ENCODE measurements at regions not wholly inside any gene's neighbourhood (a gene's known extent, or its start where the extent isn't known, plus 50 kb on each side); places are given as distances from the start of the nearest gene placed in this dataset.

DNA sequence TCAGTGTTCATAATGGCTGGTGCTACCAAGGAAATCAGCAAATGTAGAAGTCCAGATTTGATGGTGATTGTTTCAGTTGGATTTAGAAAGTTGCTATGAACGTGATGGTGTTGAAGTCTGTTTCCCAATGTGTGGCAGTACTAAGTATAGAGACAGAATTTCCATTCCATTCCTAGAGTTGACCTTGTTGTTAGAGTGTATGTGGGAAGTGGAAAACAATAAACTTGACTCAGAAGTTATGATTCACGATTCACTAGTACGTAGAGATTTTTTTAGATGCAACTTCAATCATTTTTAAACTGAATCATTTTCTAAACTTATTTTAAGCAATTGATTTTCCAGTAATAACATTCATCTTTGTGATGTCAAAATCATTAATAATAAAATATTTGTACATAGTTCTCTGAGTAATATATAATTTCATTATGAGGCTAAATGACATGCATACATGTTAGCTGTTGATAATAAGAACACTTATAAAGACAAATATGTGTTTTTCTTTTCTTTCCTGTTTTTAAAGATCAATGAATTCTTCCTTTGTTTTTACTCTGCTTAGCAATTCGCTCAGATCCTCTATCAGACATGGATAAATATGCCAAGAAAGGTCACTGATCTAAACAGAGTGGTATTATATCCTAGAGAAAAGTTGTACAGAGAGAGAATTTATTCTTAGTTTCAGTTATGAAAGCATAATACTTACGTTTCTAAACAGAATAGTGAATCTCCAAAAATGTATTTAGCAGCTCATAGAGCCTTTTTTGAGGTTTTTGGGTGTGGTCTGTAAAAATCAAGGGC lies 108.8 kb upstream of the GPR149 start:
- 24 to 25% methylated on average over 5 of the region's 5 CpGs for whole genome bisulfite sequencing, 2 donors
- no peak overlapping the region for H3K27ac ChIP-seq
- H3K36me3 ChIP-seq, result no peaks in the 10 kb centered on the region
- H3K4me3 ChIP-seq, result no peak overlapping the region
- no peaks in the 10 kb centered on the region for H3K9me3 ChIP-seq
- H3K27me3 ChIP-seq, result no peaks in the 10 kb centered on the region
- TF ChIP-seq EP300 (IDR thresholded peaks at IDR 0.05) (no peak), POLR2A (IDR thresholded peaks at IDR 0.05) (no peak)
- TF ChIP-seq, protein P1, sequence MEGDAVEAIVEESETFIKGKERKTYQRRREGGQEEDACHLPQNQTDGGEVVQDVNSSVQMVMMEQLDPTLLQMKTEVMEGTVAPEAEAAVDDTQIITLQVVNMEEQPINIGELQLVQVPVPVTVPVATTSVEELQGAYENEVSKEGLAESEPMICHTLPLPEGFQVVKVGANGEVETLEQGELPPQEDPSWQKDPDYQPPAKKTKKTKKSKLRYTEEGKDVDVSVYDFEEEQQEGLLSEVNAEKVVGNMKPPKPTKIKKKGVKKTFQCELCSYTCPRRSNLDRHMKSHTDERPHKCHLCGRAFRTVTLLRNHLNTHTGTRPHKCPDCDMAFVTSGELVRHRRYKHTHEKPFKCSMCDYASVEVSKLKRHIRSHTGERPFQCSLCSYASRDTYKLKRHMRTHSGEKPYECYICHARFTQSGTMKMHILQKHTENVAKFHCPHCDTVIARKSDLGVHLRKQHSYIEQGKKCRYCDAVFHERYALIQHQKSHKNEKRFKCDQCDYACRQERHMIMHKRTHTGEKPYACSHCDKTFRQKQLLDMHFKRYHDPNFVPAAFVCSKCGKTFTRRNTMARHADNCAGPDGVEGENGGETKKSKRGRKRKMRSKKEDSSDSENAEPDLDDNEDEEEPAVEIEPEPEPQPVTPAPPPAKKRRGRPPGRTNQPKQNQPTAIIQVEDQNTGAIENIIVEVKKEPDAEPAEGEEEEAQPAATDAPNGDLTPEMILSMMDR (IDR thresholded peaks at IDR 0.05), result no peak
- H3K4me1 ChIP-seq, result peaks cover 0 to 11% (median 0%) of the 10 kb centered on the region in 4 donors
- no peak for DNase-seq (ENCODE audit: low spot score in 2 of 2)

DNA sequence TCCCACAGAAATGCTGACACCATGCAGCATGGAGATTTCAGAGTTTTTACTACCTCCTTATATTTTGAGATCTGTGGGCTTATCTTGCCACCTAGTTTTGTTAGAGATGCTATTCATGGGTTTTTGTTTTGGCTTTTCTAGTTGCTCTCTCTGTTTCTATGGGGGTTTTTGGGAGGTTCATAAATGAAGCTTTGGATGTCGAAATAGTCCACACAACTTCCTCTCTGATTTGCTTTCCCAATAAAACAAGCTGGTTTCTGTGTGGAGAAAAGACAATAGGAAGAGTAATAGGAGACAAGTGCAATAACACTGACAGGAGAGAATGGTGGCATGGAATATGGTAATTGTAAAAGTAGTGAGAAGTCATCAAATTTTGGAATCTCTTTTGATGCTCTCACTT lies 106.8 kb upstream of the GPR149 start:
- H3K9me3 ChIP-seq, result no peaks in the 10 kb centered on the region
- no peak overlapping the region for H3K4me3 ChIP-seq
- no peak overlapping the region for H3K27ac ChIP-seq
- peaks cover 0 to 11% (median 0%) of the 10 kb centered on the region in 4 donors for H3K4me1 ChIP-seq
- H3K36me3 ChIP-seq, result no peaks in the 10 kb centered on the region
- no peak for DNase-seq (ENCODE audit: low spot score in 2 of 2)
- WGBS, 2 donors, result 79 to 85% methylated on average over 1 of the region's 1 CpG
- H3K27me3 ChIP-seq, result no peaks in the 10 kb centered on the region
- TF ChIP-seq, protein P1 (IDR thresholded peaks at IDR 0.05), result no peak
- no peak for TF ChIP-seq POLR2A (IDR thresholded peaks at IDR 0.05)
- no peak for TF ChIP-seq EP300 (IDR thresholded peaks at IDR 0.05)

DNA sequence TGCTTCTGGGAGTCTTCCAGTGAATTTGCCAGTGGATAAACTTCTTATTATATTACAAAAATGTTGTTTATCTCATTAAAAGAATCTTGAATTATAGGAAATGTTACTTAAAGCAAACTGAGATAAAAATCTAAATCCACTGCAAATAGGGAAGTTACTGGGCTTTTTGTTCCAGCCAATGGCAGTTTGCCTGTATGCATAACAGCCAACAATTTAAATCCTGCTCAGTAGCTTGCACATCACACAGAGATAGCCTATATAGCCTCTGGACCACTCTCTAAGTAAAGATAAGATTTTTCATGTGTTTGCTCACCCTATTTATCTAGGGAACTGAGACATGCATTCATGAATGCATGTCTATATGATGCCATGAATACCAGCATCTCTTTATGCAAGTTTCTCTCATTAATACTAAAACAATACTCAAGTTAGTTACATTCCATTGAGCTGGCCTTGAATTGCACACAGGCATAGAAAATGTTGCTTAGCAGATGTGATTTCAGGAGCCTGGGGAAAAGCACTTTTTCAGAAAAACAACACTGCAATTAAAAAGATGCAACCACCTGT lies 92.1 kb upstream of the GPR149 start:
- peaks cover 0 to 13% (median 1%) of the 10 kb centered on the region in 4 donors for H3K9me3 ChIP-seq
- no peaks in the 10 kb centered on the region for H3K27me3 ChIP-seq
- no peak overlapping the region for H3K27ac ChIP-seq
- TF ChIP-seq EP300 (IDR thresholded peaks at IDR 0.05), result no peak
- TF ChIP-seq, protein P1 (IDR thresholded peaks at IDR 0.05), result no peak
- TF ChIP-seq POLR2A (IDR thresholded peaks at IDR 0.05), result no peak
- H3K4me1 ChIP-seq, result no peaks in the 10 kb centered on the region
- H3K36me3 ChIP-seq, result no peaks in the 10 kb centered on the region
- no peak overlapping the region for H3K4me3 ChIP-seq
- no peak for DNase-seq (ENCODE audit: low spot score in 2 of 2)

DNA sequence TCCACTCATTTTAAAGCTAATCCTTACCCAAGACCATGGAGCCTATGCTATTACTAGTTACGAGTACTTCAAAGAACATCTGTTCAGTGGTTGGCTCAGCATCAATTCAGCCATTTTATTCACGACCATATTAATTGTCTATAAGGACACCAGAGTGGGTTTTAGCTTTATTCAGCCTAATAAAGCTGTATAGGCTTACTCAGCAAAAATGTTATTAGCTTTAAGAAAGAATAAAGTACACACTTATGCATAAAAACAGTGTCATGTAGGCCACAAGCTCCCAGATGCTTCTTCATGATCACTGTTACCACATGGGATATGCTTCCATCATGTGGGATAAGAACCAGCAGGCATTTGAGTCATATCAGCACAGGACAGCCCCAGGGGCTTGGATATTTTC lies 87.4 kb upstream of the GPR149 start:
- Histone ChIP-seq H3K9me3 (peaks cover 0 to 22% (median 3%) of the 10 kb centered on the region in 4 donors), H3K4me3 (no peak overlapping the region), H3K4me1 (no peaks in the 10 kb centered on the region), H3K27me3 (no peaks in the 10 kb centered on the region), H3K27ac (no peak overlapping the region), H3K36me3 (no peaks in the 10 kb centered on the region)
- 53 to 56% methylated on average over 2 of the region's 2 CpGs for WGBS, 2 donors
- DNase-seq (ENCODE audit: low spot score in 2 of 2), result no peak
- TF ChIP-seq, protein P1 (IDR thresholded peaks at IDR 0.05), result no peak
- no peak for TF ChIP-seq POLR2A (IDR thresholded peaks at IDR 0.05)
- TF ChIP-seq EP300 (IDR thresholded peaks at IDR 0.05), result no peak

DNA sequence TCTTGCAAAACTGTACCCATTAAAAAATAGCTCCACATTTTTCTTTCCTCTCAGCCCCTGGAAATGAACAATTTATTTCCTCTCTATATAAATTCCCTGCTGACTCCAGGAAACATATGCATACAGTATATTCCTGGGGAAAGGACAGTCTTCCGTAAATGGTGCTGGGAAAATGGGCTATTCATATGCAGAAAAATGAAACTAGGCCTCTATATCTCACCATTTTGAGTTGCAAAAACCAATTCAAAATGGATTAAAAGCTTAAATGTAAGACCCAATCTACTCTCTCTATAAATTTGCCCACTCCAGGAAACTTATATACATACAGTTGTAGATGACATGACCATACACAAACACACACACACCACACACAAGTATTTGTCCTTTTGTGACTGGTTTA lies 85.9 kb upstream of the GPR149 start:
- no peaks in the 10 kb centered on the region for H3K27me3 ChIP-seq
- no peak for TF ChIP-seq POLR2A (IDR thresholded peaks at IDR 0.05)
- TF ChIP-seq, protein P1 (IDR thresholded peaks at IDR 0.05), result no peak
- no peak for TF ChIP-seq EP300 (IDR thresholded peaks at IDR 0.05)
- H3K36me3 ChIP-seq, result no peaks in the 10 kb centered on the region
- H3K9me3 ChIP-seq, result peaks cover 0 to 25% (median 3%) of the 10 kb centered on the region in 4 donors
- H3K4me3 ChIP-seq, result no peak overlapping the region
- WGBS, 2 donors, result 82 to 87% methylated on average over 1 of the region's 1 CpG
- no peak for DNase-seq (ENCODE audit: low spot score in 2 of 2)
- no peaks in the 10 kb centered on the region for H3K4me1 ChIP-seq
- H3K27ac ChIP-seq, result no peak overlapping the region
